NCI-H2196 (cell line): ENCODE measurements at regions not wholly inside any gene's neighbourhood (a gene's known extent, or its start where the extent isn't known, plus 50 kb on each side); places are given as distances from the start of the nearest gene placed in this dataset.

Experiments used
- DNase-seq: peaks from one replicate; lab custom pipeline; 2025; ENCODE audit not compliant: unreplicated experiment; lab: John Stamatoyannopoulos, UW

GRCh38 chr2:62304429-62305417, 108.8 kb downstream of the B3GNT2 start:
- DNase-seq: peak; percentile 78

- no peak for DNase-seq
These were observed 107.9 kb downstream of the B3GNT2 start for GRCh38 chr2:62303788-62304187.

GRCh38 chr2:62302631-62303435, 106.9 kb downstream of the B3GNT2 start:
- no peak for DNase-seq

- no peak for DNase-seq
These were observed 105.0 kb downstream of the B3GNT2 start for GRCh38 chr2:62300925-62301324.

- DNase-seq: no peak
These were observed 101.7 kb downstream of the B3GNT2 start for GRCh38 chr2:62297624-62298010.

- DNase-seq: no peak
These were observed 101.1 kb downstream of the B3GNT2 start for GRCh38 chr2:62296832-62297623.

GRCh38 chr2:62296034-62296831, 100.3 kb downstream of the B3GNT2 start:
- no peak for DNase-seq

GRCh38 chr2:62293490-62294271, 97.8 kb downstream of the B3GNT2 start:
- DNase-seq: peak; percentile 76

GRCh38 chr2:62293151-62293489, 97.2 kb downstream of the B3GNT2 start:
- DNase-seq: no peak

- DNase-seq: peak; percentile 29
These were observed 96.3 kb downstream of the B3GNT2 start for GRCh38 chr2:62292190-62292589.

GRCh38 chr2:62291517-62292137, 95.7 kb downstream of the B3GNT2 start:
- DNase-seq: no peak

- no peak for DNase-seq
These were observed 95.1 kb downstream of the B3GNT2 start for GRCh38 chr2:62291052-62291451.

- DNase-seq: peak; percentile 77
These were observed 92.3 kb downstream of the B3GNT2 start for GRCh38 chr2:62287899-62288880.

- DNase-seq: no peak
These were observed 91.4 kb downstream of the B3GNT2 start for GRCh38 chr2:62287282-62287681.

GRCh38 chr2:62286089-62286785, 90.3 kb downstream of the B3GNT2 start:
- DNase-seq: no peak

- DNase-seq: no peak
These were observed 89.1 kb downstream of the B3GNT2 start for GRCh38 chr2:62284980-62285379.

- DNase-seq: no peak
These were observed 88.6 kb downstream of the B3GNT2 start for GRCh38 chr2:62284471-62284870.
